Spleen (tissue), 11 donors: ENCODE measurements at regions not wholly inside any gene's neighbourhood (a gene's known extent, or its start where the extent isn't known, plus 50 kb on each side); places are given as distances from the start of the nearest gene placed in this dataset.

ENCODE experiments used
- DNase-seq: peaks from one replicate; pipeline ENCODE4 v3.0.0-alpha.2; 2020
- H3K27ac ChIP-seq, 8 donors: fragments of 200-600 bp; sonication (generic) in 7 of 8; 1 replicate in 4 of 8; 2 replicates in 4 of 8; pipeline versions ENCODE4 v1.5.0 to v1.8.0; 2016 to 2021; ENCODE audit warnings: inconsistent platforms in 4 of 8, mild to moderate bottlenecking in 4 of 8, moderate library complexity in 1 of 8
- H3K27me3 ChIP-seq, 7 donors: fragments of 200-600 bp; sonication (generic) in 6 of 7; replicated peaks in 1 of 7; 1 replicate in 4 of 7; 2 replicates in 3 of 7; pipeline versions ENCODE4 v1.5.0 to v1.8.0; 2016 to 2021; ENCODE audit warnings: inconsistent platforms in 3 of 7, mild to moderate bottlenecking in 1 of 7
- H3K36me3 ChIP-seq, 6 donors: fragments of 200-600 bp; sonication (generic) in 5 of 6; 1 replicate in 4 of 6; 2 replicates in 2 of 6; pipeline versions ENCODE4 v1.5.0 to v1.8.0; 2016 to 2021; ENCODE audit warnings: inconsistent platforms in 2 of 6
- H3K4me1 ChIP-seq, 6 donors: fragments of 200-600 bp; sonication (generic) in 5 of 6; 1 replicate in 3 of 6; 2 replicates in 3 of 6; pipeline versions ENCODE4 v1.5.0 to v1.8.0; 2016 to 2021; ENCODE audit warnings: inconsistent platforms in 3 of 6
- H3K4me3 ChIP-seq, 8 donors: fragments of 200-600 bp; sonication (generic) in 7 of 8; 1 replicate in 4 of 8; 2 replicates in 4 of 8; pipeline versions ENCODE4 v1.5.0 to v1.8.0; 2016 to 2021; ENCODE audit warnings: inconsistent platforms in 4 of 8, mild to moderate bottlenecking in 4 of 8, moderate library complexity in 2 of 8
- H3K9me3 ChIP-seq, 8 donors: fragments of 200-600 bp; sonication (generic) in 7 of 8; 1 replicate in 4 of 8; 2 replicates in 4 of 8; pipeline versions ENCODE4 v1.5.0 to v1.8.0; 2016 to 2021; ENCODE audit warnings: inconsistent platforms in 4 of 8
- POLR2A ChIP-seq, 3 donors: fragments of 450-650 bp; IDR thresholded peaks; one replicate each; pipeline ENCODE4 v1.5.1; 2017; ENCODE audit warnings: antibody characterized with exemption in 3 of 3, mild to moderate bottlenecking in 1 of 3
- POLR2AphosphoS5 ChIP-seq, 3 donors: sonication (generic); formaldehyde crosslinking; IDR thresholded peaks; one replicate each; pipeline ENCODE4 v1.5.1; 2017; ENCODE audit warnings: antibody characterized with exemption in 3 of 3
- WGBS, 5 donors: extraction: QIAGEN DNeasy Blood & Tissue Kit in 3 of 5; methylation state at CpG; one replicate each; pipeline versions ENCODE4 v1.1.5 to v1.1.7; 2013 to 2018; 5-methylcytosine and 5-hydroxymethylcytosine counted together
- intact Hi-C: fragments of 100-400 bp; cut with DNase I; formaldehyde crosslinking; loops from one replicate; pipeline ENCODE4 v1.15.0; 2023; ENCODE audit warnings: low total_unique reads
- small RNA-seq, 4 donors: library from RNA; depleted of rRNA; stranded (forward); fragments of <200 nt; gene quantifications; one replicate each; pipeline ENCODE3, GENCODE V24; 2016
- TF ChIP-seq, protein P1 (sequence below), 11 experiments: fragments of 200-600 bp in 7 of 11; fragments of 450-650 bp in 4 of 11; sonication (generic) in 4 of 11; IDR thresholded peaks in 8 of 11; conservative IDR thresholded peaks in 3 of 11; 1 replicate in 7 of 11; 2 replicates in 4 of 11; pipeline versions ENCODE4 v1.4.0 to v1.8.0; 2016 to 2021; ENCODE audit warnings: antibody characterized with exemption in 11 of 11, inconsistent platforms in 4 of 11, mild to moderate bottlenecking in 1 of 11
- donor health status: healthy with polysubstance abuse.
- donor health status: DM: no; HTN: no; CAD: no; lungs with moderate emphysema.
- donor health status: DM: no; HTN: no; CAD: no.
- donor health status: Bipolar disorder and iron deficiency.
- donor health status: healthy.
- donor health status: DM: no; HTN: no; CAD: no.
- donor health status: DM: yes; HTN: yes; CAD: no.

DNA sequence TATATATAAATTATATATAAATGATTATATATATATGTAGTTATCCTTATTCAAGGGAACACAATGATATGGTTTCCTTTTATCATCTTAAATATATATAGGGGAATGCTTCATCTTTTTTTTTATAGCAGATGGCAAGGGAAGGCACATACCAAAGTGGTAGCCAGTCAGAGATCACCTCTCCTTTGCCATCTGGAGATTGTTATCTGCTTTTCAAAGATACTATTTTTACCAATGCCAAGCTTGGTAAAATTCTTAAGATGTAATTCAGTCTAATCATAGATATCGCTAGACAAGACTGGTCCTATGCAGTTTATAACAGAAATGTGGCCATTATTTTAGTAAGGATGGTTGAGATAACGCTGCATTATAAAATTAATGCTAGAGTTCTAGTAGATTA is 64.7 kb upstream of the DSEL start:
- DNase-seq = no peak
- 83 to 87% (median 86%) methylated on average over 2 of the region's 2 CpGs for WGBS, 5 donors
- no peak overlapping the region for H3K4me3 ChIP-seq
- intact Hi-C loops = no loop called here
- H3K4me1 ChIP-seq = no peaks in the 10 kb centered on the region
- no peaks in the 10 kb centered on the region for H3K27me3 ChIP-seq
- TF ChIP-seq POLR2A (IDR thresholded peaks at IDR 0.05) (no peak), POLR2AphosphoS5 (IDR thresholded peaks at IDR 0.05) (no peak)
- TF ChIP-seq, protein P1, sequence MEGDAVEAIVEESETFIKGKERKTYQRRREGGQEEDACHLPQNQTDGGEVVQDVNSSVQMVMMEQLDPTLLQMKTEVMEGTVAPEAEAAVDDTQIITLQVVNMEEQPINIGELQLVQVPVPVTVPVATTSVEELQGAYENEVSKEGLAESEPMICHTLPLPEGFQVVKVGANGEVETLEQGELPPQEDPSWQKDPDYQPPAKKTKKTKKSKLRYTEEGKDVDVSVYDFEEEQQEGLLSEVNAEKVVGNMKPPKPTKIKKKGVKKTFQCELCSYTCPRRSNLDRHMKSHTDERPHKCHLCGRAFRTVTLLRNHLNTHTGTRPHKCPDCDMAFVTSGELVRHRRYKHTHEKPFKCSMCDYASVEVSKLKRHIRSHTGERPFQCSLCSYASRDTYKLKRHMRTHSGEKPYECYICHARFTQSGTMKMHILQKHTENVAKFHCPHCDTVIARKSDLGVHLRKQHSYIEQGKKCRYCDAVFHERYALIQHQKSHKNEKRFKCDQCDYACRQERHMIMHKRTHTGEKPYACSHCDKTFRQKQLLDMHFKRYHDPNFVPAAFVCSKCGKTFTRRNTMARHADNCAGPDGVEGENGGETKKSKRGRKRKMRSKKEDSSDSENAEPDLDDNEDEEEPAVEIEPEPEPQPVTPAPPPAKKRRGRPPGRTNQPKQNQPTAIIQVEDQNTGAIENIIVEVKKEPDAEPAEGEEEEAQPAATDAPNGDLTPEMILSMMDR (IDR thresholded peaks at IDR 0.05 in 8 of 11, conservative IDR thresholded peaks at IDR 0.05 in 3 of 11) = no peak
- peaks cover 0 to 4% (median 0%) of the 10 kb centered on the region in 8 donors for H3K9me3 ChIP-seq
- H3K27ac ChIP-seq = no peak overlapping the region
- H3K36me3 ChIP-seq = no peaks in the 10 kb centered on the region

DNA sequence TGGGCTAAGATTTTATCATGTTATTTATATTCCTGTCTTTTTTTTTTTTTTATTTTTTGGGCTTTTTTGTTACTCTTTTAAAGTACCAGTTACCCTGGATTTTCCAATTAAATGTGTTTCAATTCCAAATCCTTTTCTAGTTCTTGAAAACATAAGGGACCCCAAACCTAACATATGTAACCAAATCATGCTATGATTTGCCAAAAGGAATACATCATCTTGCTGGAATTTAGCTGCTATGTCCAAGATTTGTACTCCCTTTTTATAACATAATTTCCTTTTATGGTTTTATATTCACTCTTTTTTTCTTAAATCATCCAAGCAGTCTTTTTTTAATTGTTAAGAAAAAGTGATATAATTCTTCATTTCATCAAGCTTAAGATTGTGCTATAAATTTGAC is 60.9 kb upstream of the DSEL start:
- intact Hi-C loops = no loop called here
- Histone ChIP-seq H3K4me1 (no peaks in the 10 kb centered on the region), H3K9me3 (no peaks in the 10 kb centered on the region), H3K36me3 (no peaks in the 10 kb centered on the region), H3K4me3 (no peak overlapping the region), H3K27ac (no peak overlapping the region), H3K27me3 (no peaks in the 10 kb centered on the region)
- TF ChIP-seq POLR2A (IDR thresholded peaks at IDR 0.05) (no peak), POLR2AphosphoS5 (IDR thresholded peaks at IDR 0.05) (no peak)
- TF ChIP-seq, protein P1 (IDR thresholded peaks at IDR 0.05 in 8 of 11, conservative IDR thresholded peaks at IDR 0.05 in 3 of 11) = no peak
- DNase-seq = no peak

DNA sequence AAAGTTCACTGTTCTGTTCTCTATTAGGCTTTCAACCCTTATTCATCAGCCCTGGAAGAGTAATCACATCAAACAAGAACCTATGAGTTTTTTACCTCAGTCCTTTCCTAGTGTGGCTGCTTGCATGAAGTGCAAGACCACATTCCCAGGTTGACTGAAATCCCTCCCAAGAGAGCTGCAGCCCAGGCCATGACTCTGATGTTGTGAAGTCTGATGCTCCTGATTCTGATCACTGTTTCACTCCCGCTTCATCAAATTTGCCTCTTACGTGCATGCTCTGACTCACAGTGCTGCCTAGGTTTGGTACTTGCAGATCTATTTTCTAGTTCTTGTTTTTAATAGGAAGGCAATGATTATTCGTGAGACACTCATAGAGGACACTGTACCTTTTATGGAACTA is 58.2 kb upstream of the DSEL start:
- Histone ChIP-seq H3K27ac (no peak overlapping the region), H3K4me3 (no peak overlapping the region), H3K4me1 (no peaks in the 10 kb centered on the region), H3K27me3 (no peaks in the 10 kb centered on the region), H3K9me3 (no peaks in the 10 kb centered on the region), H3K36me3 (no peaks in the 10 kb centered on the region)
- intact Hi-C loops = no loop called here
- no peak for DNase-seq
- TF ChIP-seq POLR2AphosphoS5 (IDR thresholded peaks at IDR 0.05) = no peak
- WGBS, 5 donors = 74 to 92% (median 86%) methylated on average over 3 of the region's 3 CpGs

DNA sequence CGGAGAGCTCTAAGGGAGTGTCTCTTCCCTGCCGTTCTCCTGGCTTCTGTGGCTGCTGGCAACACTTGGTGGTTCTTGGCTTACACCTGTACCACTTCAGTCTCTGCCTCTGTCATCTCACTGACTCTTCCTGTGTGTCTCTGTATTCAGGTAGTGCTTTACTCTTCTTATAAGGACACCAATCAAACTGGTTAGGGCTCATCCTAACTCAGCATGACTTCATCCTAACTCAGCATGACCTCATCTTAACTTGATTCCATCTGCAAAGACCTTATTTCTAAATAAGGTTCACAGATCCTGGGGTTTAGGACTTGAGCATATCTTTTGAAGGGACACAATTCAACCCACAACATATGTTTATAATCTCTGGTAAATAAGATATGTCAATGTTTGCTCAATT is 51.6 kb upstream of the DSEL start:
- Histone ChIP-seq H3K4me1 (no peaks in the 10 kb centered on the region), H3K36me3 (no peaks in the 10 kb centered on the region), H3K4me3 (no peak overlapping the region), H3K9me3 (no peaks in the 10 kb centered on the region), H3K27ac (no peak overlapping the region), H3K27me3 (no peaks in the 10 kb centered on the region)
- intact Hi-C loops = no loop called here
- TF ChIP-seq, protein P1 (IDR thresholded peaks at IDR 0.05 in 8 of 11, conservative IDR thresholded peaks at IDR 0.05 in 3 of 11) = no peak
- no peak for TF ChIP-seq POLR2AphosphoS5 (IDR thresholded peaks at IDR 0.05)
- no peak for TF ChIP-seq POLR2A (IDR thresholded peaks at IDR 0.05)
- no peak for DNase-seq
- 69 to 91% (median 79%) methylated on average over 2 of the region's 2 CpGs for WGBS, 5 donors

Small RNA genes in the stretch of these regions (small RNA-seq; reads per million reads assigned to genes)
- 0 reads per million in 4 donors for gene AC067819.1
